HG02798 (cell line): ENCODE measurements at regions not wholly inside any gene's neighbourhood (a gene's known extent, or its start where the extent isn't known, plus 50 kb on each side); places are given as distances from the start of the nearest gene placed in this dataset.
"Not testable (repeated sequence)": the region's sequence is repeated elsewhere in the genome, so short reads cannot be mapped to it uniquely, and the experiment has no call there.

Source experiments
- ATAC-seq: cut with Tn5 transposase; IDR thresholded peaks from one replicate; pipeline ENCODE4 v1.9.1; 2021; ENCODE audit warnings: mild to moderate bottlenecking; ENCODE audit not compliant: unreplicated experiment, poor library complexity

- ATAC-seq: no peak
Measured at GRCh38 chr2:7611750-7612149, 694.5 kb downstream of the RNF144A start.

GRCh38 chr2:7612969-7613368 is 695.8 kb downstream of the RNF144A start:
- no peak for ATAC-seq

DNA sequence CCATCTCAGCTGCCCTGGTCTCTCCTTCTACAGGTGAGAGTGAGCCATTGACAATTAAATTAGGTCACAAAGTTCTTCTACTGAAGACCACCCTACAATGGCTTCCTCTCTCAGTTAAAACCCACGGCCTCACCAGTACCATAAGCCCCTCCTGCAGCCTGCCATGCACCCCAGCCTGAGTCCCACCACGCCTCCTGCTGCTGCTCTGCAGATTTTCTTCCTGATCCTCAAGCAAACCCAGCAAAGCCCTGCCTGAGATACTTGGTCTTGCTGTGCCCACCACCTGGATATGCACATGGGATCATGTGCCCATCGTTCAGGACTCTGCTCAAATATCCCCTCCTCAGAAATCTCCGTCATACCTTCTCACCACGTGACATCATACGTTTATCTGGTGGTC is 696.6 kb downstream of the RNF144A start:
- no peak for ATAC-seq

DNA sequence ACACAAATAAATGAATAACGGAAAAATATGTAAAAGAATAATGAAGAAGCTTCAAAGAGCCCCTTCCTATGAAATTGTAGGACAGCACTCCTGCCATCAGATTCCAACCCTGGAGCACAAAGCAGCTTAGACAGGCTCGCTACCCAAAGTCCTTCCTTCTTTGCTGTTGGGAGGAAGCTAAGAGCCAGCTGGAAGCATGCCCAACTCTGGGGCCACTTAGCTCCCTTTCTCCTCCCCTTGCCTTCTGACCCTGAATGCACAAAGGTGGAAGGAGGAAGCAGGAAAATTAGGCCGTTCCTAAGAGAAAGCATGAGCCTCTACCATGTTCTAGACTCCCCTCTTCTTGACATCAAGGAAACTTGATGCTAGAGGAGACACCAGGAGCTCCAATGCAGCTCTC is 700.8 kb downstream of the RNF144A start:
- no peak for ATAC-seq

GRCh38 chr2:7619203-7619970 is 702.2 kb downstream of the RNF144A start:
- ATAC-seq: no peak

GRCh38 chr2:7620255-7620654 is 703.0 kb downstream of the RNF144A start:
- no peak for ATAC-seq

DNA sequence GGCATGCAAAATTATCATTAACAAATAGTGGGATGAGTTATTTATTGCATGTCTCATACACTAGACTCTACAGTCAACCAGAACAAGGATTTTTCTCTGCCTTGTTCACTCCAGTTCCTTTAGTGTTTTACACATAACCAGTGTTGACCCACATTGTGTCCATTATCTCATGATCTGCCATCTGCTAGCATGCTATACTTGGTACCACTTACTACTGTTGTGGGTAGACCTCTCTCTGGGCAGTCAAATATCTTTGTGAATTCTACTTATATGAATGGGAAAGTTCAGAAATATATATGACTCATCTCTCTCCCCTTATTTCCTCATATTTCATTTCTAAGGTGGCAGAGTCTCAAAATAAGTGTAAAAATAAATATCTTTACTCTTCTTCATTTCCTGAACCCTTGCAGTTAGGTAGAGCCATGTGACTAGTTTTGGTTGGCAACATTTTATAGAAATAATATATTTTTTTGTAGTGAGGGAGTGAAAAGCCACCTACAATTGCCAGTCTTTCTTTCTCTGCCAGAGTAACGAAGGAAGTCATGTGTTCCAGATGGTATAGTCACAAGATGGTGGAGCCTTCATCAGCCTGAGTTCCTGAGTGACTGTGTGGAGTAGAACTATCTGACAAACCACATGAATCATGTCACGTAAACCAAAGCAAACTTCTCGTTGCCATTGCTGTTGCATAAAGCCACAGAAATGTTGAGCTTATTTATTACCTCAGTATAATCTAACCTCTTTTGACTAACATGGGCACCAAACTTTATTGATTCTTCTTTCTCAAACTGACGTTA is 704.0 kb downstream of the RNF144A start:
- no peak for ATAC-seq

- ATAC-seq: no peak
Measured at GRCh38 chr2:7625392-7626138, 708.4 kb downstream of the RNF144A start.

DNA sequence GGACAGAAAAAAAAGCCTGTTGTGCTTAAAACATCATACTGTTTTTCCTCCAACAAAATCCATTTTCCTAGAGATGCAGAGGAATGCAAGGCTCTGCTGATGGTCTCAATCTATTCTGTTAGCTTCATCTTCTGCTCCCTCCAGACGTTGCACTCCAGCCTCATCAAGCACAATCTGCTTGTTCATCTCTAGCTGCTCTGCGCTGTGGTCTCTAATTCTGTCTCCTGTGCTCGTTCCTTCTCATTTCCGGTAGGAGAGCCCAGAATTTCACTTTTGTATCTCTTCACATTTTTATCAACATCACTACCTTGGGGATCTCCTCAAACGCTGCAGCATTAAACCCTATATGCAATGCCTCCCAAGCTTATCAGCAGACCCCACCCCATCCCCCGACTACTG is 708.9 kb downstream of the RNF144A start:
- no peak for ATAC-seq

DNA sequence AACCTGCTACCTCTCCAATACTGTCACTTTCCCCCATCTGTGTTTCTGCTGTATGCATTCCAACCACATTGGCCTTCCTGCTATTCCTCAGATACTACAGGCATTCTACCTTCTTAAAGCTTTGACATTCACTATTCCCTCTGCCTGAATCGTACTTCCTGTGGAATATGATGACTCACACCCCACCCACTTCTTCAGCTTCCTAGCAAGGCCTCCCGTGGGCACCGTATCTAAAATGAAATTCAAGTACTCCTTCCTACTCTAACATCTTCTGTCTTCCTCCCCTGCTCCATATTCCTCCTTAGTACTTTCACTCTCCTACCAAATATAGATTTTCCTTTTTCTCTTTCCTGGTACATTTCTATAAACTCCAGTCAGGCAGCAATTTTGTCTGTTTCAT is 710.4 kb downstream of the RNF144A start:
- no peak for ATAC-seq

GRCh38 chr2:7632420-7632819 is 715.2 kb downstream of the RNF144A start:
- no peak for ATAC-seq

DNA sequence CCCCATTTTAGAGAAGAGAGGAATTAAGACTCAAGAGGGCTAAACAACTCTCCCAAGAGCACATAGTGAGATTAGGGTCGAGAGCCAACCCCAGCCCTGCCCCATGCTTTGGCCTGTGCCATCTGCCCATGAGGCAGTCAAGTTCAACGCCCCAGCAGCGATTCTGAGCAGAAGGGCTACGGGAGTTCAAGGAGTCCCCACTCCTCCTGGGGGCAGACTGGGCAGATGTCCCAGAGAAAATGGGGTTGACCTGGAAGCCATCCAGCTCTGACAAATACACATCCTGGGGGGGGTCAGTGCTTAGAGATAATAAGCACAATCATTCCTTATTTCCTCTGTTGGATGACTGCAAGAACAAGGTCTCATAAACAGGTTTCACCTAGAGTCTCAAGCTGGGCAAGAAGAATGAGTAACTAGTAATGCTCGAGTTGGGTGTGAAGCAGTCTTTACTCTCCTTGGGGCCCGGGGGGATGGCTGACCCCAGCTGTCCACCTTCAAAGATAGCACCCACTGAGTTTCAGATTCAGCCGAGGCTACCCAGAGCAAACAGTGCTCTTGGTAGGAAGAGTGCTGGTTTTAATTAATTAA is 716.4 kb downstream of the RNF144A start:
- ATAC-seq: no peak

GRCh38 chr2:7634409-7634808 is 717.2 kb downstream of the RNF144A start:
- no peak for ATAC-seq

DNA sequence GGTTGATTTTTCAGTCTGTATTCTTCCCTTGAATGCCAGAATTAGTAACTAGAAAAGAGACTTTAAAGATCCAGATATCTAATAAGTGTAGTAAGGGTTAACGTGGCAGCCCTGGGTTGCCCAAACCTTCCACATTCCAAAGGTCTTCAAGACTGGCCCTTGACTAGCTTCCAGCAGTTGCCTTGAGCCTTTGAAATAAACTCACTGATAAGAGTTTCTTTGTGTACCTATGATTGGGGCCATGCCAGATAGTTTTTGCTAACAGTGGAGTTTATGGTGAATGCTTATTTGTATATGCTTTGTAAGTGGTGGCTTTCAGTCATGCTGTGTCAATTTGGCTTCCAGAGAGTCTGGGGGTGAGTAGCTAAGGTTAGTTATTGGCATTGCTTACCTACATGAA is 722.3 kb downstream of the RNF144A start:
- ATAC-seq: no peak

GRCh38 chr2:7641272-7641671 is 724.1 kb downstream of the RNF144A start:
- ATAC-seq: not testable (repeated sequence)

DNA sequence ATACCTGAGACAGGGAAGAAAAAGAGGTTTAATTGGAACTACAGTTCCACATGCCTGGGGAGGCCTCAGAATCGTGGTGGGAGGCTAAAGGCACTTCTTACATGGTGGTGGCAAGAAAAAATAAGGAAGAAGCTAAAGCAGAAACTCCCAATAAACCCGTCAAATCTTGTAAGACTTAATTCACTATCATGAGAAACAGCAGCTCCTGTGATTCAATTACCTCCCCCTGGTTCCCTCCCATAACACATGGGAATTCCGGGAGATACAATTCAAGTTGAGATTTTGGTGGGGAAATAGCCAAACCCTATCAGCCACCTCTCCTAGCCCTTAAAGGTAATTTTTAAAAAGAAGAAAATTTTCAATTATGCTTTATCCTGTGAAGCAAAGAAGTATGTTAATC is 728.8 kb downstream of the RNF144A start:
- ATAC-seq: no peak

- ATAC-seq: no peak
Measured at GRCh38 chr2:7646661-7647060, 729.4 kb downstream of the RNF144A start.

- ATAC-seq: no peak
Measured at GRCh38 chr2:7648221-7648795, 731.1 kb downstream of the RNF144A start.

DNA sequence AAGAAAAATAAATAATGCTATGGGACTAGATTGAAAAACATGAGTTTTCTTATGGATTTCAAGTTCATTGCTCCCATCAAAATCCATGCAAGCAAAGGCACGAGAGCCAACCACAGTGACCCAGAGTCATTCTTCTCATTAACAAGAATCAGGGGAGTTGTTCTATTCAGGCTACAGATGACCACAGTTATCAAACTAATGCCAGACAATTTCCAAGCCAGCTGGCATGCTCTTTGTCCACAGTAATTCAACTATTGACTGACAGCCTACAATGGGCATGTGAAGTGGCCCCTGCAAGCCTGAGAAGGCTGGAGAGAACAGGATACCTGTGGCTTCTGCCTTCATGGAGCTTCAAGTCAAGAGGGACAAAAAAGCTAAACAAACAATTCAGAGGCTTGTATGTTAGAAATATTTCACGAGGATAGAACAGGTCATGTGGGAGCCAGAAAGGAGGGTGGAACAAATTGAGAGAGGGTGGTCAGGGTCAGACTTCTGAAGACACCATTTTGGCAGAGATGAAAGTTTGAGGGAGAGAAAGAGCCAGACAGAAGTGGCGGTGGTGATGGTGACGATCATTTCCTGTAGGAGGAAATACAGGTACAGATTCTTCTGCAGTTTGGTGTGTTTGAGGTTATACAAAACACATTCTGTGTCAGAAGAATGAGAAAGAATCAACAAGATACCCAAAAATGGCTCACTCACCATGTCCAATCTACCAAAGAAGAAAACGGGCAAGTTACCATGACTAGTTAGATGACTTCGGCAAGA is 732.4 kb downstream of the RNF144A start:
- ATAC-seq: no peak

DNA sequence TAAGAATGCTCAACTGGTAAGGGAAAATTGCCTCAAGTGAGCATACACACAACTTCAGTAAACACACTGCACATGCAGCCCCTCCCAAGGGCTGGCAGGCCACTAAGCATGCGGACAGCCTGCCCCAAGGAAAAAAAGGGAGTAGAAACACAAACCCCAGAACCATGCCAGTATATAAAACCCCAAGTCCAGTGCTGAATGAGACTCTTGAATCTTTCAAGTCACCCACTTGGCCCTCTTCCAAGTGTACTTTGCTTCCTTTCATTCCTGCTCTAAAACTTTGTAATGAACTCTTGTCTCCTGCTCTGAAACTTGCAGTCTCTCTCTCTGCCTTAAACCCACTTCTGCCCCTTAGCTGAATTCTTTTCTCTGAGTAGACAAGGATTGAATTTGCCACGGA is 736.4 kb downstream of the RNF144A start:
- ATAC-seq: no peak
